HuH-7 (cell line): ENCODE measurements at regions not wholly inside any gene's neighbourhood (a gene's known extent, or its start where the extent isn't known, plus 50 kb on each side); places are given as distances from the start of the nearest gene placed in this dataset.

Source experiments
- DNase-seq: peaks from one replicate; pipeline ENCODE4 v3.0.0; 2011; ENCODE audit warnings: low spot score

GRCh38 chr5:105413406-105413990 lies 1850.9 kb upstream of the NUDT12 start:
- no peak for DNase-seq

GRCh38 chr5:105409695-105410094 lies 1847.1 kb upstream of the NUDT12 start:
- no peak for DNase-seq

GRCh38 chr5:105407200-105407599 lies 1844.6 kb upstream of the NUDT12 start:
- no peak for DNase-seq

- no peak for DNase-seq
Observed at GRCh38 chr5:105397749-105398148, 1835.2 kb upstream of the NUDT12 start.

- DNase-seq, result peak; percentile 50
Observed at GRCh38 chr5:105392710-105393149, 1830.1 kb upstream of the NUDT12 start.

- peak; percentile 19 for DNase-seq
Observed at GRCh38 chr5:105392122-105392709, 1829.6 kb upstream of the NUDT12 start.

- no peak for DNase-seq
Observed at GRCh38 chr5:105380126-105380525, 1817.5 kb upstream of the NUDT12 start.

GRCh38 chr5:105371169-105371568 lies 1808.6 kb upstream of the NUDT12 start:
- no peak for DNase-seq

GRCh38 chr5:105350486-105351140 lies 1788.0 kb upstream of the NUDT12 start:
- DNase-seq, result no peak

- DNase-seq, result no peak
Observed at GRCh38 chr5:105331558-105331957, 1769.0 kb upstream of the NUDT12 start.

GRCh38 chr5:105330185-105330584 lies 1767.6 kb upstream of the NUDT12 start:
- no peak for DNase-seq

- DNase-seq, result no peak
Observed at GRCh38 chr5:105304859-105305258, 1742.3 kb upstream of the NUDT12 start.

- no peak for DNase-seq
Observed at GRCh38 chr5:105288946-105289345, 1726.4 kb upstream of the NUDT12 start.

GRCh38 chr5:105283134-105283533 lies 1720.5 kb upstream of the NUDT12 start:
- DNase-seq, result no peak

- no peak for DNase-seq
Observed at GRCh38 chr5:105274079-105274478, 1711.5 kb upstream of the NUDT12 start.

- DNase-seq, result no peak
Observed at GRCh38 chr5:105263515-105263914, 1700.9 kb upstream of the NUDT12 start.

- DNase-seq, result no peak
Observed at GRCh38 chr5:105259581-105260217, 1697.1 kb upstream of the NUDT12 start.

- DNase-seq, result no peak
Observed at GRCh38 chr5:105238561-105238960, 1676.0 kb upstream of the NUDT12 start.

- DNase-seq, result no peak
Observed at GRCh38 chr5:105230516-105231157, 1668.0 kb upstream of the NUDT12 start.

- DNase-seq, result no peak
Observed at GRCh38 chr5:105218018-105218417, 1655.4 kb upstream of the NUDT12 start.

- DNase-seq, result no peak
Observed at GRCh38 chr5:105213078-105213477, 1650.5 kb upstream of the NUDT12 start.

- no peak for DNase-seq
Observed at GRCh38 chr5:105207066-105207465, 1644.5 kb upstream of the NUDT12 start.

- no peak for DNase-seq
Observed at GRCh38 chr5:105197531-105197930, 1634.9 kb upstream of the NUDT12 start.
